ENCODE measurements at regions not wholly inside any gene's neighbourhood (a gene's known extent, or its start where the extent isn't known, plus 50 kb on each side); places are given as distances from the start of the nearest gene placed in this dataset.

DNA sequence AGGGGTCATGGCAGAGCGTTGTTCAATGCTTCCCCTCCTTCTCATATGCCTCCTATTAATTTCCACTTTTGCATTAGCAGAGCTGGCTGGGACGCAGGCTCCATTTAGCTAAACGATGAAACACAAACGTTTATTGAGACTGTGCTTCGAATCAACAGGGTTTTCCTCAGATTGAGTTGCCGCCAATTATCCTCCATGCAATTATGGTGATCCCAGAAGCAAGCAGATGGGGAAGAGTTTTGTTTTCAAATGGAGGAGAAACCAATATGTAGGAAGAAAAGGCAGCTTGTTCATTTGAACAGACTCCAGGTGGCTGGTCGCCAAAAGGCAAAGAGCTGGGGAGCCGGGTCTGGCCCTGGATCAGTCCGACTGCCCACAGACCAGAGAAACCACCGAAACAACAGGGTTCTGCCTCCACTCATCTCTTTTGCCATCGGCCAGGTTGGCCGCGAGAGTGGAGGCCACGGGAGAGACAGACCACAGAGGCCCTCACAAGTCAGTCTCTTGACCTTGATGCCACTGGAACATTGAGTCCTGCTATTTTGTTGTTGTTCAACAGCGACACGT lies 184.8 kb downstream of the GBA3 start:
- TF ChIP-seq, protein P1, sequence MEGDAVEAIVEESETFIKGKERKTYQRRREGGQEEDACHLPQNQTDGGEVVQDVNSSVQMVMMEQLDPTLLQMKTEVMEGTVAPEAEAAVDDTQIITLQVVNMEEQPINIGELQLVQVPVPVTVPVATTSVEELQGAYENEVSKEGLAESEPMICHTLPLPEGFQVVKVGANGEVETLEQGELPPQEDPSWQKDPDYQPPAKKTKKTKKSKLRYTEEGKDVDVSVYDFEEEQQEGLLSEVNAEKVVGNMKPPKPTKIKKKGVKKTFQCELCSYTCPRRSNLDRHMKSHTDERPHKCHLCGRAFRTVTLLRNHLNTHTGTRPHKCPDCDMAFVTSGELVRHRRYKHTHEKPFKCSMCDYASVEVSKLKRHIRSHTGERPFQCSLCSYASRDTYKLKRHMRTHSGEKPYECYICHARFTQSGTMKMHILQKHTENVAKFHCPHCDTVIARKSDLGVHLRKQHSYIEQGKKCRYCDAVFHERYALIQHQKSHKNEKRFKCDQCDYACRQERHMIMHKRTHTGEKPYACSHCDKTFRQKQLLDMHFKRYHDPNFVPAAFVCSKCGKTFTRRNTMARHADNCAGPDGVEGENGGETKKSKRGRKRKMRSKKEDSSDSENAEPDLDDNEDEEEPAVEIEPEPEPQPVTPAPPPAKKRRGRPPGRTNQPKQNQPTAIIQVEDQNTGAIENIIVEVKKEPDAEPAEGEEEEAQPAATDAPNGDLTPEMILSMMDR (IDR thresholded peaks at IDR 0.05; ENCODE audit: insufficient read depth, low read length) = no peak
- no peak overlapping the region for H3K4me3 ChIP-seq (ENCODE audit: low read depth, low read length)
- DNase-seq (ENCODE audit: low read depth) = no peak

DNA sequence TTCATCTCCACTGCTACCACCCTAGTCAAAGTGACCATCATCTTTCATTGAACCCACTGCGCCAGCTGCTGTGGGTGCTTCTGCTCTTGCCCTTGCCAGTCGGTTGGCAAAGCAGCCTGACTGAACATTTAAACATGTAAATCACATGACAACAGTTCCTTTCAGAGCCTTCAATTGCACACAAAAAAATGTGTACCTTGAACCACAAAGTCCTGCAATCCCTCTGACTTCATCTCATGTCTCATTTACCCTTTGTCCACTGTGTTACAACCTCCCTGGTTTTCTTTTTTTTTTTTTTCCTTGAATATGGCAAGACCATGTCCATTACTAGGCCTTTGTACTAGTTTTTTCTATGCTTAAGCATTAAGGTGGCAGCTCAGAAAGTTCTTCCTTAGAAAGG lies 183.5 kb downstream of the GBA3 start:
- TF ChIP-seq, protein P1 (IDR thresholded peaks at IDR 0.05; ENCODE audit: insufficient read depth, low read length) = no peak
- no peak for DNase-seq (ENCODE audit: low read depth)
- no peak overlapping the region for H3K4me3 ChIP-seq (ENCODE audit: low read depth, low read length)

DNA sequence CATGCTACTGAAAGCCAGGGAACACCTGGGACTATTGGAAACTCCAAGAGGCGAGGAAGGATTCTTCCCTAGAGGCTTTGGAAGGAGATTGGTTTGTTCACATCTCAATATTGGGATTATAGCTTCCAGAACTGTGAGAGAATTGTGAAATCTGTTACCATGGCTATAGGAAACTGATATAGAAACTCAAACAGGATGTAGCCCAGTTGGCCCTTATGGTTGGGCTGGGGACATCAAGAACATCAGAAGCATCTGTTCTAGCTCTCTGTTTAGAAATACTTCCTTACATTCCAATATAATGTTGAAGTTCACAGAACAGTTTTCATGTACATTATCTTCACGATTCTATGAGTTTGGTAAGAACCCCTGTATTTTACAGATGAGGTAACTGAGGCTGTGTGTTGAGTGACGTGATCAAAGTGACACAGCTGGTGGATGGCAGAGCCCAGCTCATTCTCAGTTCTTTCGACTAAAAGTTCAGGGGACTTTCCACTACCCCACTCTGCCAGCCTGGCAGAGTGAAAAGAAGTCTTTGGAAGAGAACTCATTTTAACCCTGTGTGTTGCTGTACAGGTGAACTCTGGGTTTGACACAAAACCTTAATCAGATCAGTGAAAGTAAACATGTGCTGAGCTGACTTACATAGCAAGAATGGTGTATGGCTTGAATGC lies 183.0 kb downstream of the GBA3 start:
- no peak for DNase-seq (ENCODE audit: low read depth)
- no peak overlapping the region for H3K4me3 ChIP-seq (ENCODE audit: low read depth, low read length)
- TF ChIP-seq, protein P1 (IDR thresholded peaks at IDR 0.05; ENCODE audit: insufficient read depth, low read length) = no peak

DNA sequence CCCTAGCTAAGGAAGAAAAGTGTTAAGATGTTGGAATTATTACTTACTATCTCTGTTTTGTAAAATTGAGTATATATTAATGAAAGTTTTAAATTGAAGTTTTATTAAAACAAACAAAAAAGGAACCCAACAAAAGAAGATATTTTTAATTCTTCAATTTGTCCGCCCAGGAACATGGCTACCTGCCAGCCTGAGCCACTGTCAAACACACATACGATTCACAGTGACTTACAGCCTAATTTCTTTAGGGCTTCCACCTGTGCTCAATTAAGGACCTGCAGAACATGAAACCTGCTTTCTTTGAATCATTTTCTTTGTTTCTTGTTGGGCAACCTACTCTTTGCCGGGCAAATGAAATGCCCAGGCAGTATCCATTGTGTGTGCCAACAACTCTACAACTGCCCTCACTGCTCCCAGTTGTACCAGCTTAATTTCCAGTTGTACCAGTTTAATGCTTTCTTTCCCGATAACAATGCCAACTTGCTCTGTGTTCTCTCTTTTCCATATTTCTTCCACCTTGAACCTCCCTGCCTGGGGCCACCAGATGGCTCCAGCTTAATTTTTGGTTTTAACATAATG lies 181.7 kb downstream of the GBA3 start:
- DNase-seq (ENCODE audit: low read depth) = no peak
- H3K4me3 ChIP-seq (ENCODE audit: low read depth, low read length) = no peak overlapping the region
- TF ChIP-seq, protein P1 (IDR thresholded peaks at IDR 0.05; ENCODE audit: insufficient read depth, low read length) = no peak

DNA sequence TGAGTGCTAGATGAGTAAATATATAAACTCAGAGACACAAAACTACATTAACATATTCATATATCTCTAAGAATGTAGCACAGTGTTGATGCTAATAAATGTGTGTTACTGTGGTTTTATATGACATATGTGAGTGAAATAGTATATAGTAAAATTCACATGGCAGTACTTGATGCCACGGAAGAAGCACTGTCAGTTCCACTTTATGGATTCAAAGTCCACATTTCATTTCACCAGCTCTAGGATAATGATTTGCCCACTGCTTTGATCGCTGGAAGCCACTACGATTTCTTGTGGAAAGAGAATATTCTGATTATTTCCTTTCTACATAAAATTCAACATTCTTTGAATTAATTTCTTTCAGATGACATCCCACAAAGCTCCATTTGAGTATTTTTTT lies 181.2 kb downstream of the GBA3 start:
- DNase-seq (ENCODE audit: low read depth) = no peak
- no peak overlapping the region for H3K4me3 ChIP-seq (ENCODE audit: low read depth, low read length)
- TF ChIP-seq, protein P1 (IDR thresholded peaks at IDR 0.05; ENCODE audit: insufficient read depth, low read length) = no peak

DNA sequence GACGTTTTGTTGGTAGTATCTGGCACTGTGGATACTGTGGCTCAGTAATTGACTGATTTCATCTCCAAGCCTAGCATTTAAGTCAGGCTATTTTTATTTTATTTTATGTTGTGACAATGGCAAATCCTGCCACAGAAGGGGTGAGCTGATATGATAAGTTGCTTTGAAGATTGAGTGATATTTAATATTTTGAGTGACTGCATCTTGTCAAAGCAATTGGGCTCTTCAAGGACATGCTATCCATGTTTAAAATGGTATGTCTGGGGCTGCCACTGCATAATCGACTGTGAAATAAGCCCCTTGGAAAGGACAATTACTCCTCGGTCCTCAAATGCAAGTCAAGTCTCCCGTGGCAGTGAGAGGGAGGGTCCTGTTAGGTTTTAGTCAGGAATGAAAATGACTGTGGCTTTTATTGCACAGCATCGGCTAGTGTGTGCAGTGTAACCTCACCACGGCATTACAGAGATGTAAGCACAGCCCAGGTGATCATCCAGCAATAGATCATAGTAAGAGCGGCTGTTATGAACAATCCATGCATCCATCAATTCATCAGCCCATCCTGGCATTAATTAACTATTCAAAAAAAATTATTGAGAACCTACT lies 178.2 kb downstream of the GBA3 start:
- TF ChIP-seq, protein P1 (IDR thresholded peaks at IDR 0.05; ENCODE audit: insufficient read depth, low read length) = no peak
- no peak for DNase-seq (ENCODE audit: low read depth)
- H3K4me3 ChIP-seq (ENCODE audit: low read depth, low read length) = no peak overlapping the region
